ENCODE measurements at regions not wholly inside any gene's neighbourhood (a gene's known extent, or its start where the extent isn't known, plus 50 kb on each side); places are given as distances from the start of the nearest gene placed in this dataset.

DNA sequence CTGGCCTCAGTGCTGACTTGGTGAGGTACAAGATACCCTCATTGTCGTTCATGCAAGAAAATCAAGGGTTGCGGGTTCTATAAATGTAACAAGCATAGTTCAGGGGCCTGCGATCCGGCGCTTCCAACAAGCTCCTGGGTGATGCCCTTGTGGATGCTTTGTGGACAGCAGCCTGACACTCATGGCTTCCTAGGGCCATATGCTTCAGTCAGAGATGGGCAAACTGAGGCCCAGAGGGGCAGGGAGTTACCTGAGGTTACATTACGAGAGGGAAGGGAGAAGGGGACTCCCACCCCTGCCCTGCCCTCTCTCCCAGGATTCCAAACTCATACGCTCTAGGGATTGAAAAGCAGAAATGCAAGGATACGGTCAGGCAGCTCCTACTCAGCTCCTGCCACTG lies 296.3 kb upstream of the ZMIZ1 start:
- no peak for TF ChIP-seq FOXM1 (IDR thresholded peaks at IDR 0.05; ENCODE audit: borderline replicate concordance)
- no peak for TF ChIP-seq PKNOX1 (IDR thresholded peaks at IDR 0.05)
- TF ChIP-seq ZNF384 (IDR thresholded peaks at IDR 0.05), result no peak
- TF ChIP-seq FOXK2 (IDR thresholded peaks at IDR 0.05), result no peak
- TF ChIP-seq SP1 (IDR thresholded peaks at IDR 0.05), result no peak
- no peak for TF ChIP-seq ELF4 (IDR thresholded peaks at IDR 0.05)

Data from HEK293T (cell line).